Osteocyte (in vitro differentiated cells): ENCODE measurements at regions not wholly inside any gene's neighbourhood (a gene's known extent, or its start where the extent isn't known, plus 50 kb on each side); places are given as distances from the start of the nearest gene placed in this dataset.

Experiments used
- DNase-seq: peaks from one replicate; pipeline ENCODE4 v3.0.0; 2021; ENCODE audit warnings: mixed read lengths; ENCODE audit not compliant: unreplicated experiment; ENCODE audit errors: extremely low spot score
- H3K27ac Mint-ChIP-seq: one replicate; pipeline ENCODE4 v1.8.0; 2021; ENCODE audit warnings: mild to moderate bottlenecking, mixed read lengths; ENCODE audit not compliant: unreplicated experiment
- H3K27me3 Mint-ChIP-seq: one replicate; pipeline ENCODE4 v1.8.0; 2021; ENCODE audit warnings: mixed read lengths; ENCODE audit not compliant: unreplicated experiment
- H3K36me3 Mint-ChIP-seq: one replicate; pipeline ENCODE4 v1.8.0; 2021; ENCODE audit warnings: mixed read lengths; ENCODE audit not compliant: unreplicated experiment
- H3K4me1 Mint-ChIP-seq: one replicate; pipeline ENCODE4 v1.8.0; 2021; ENCODE audit warnings: mixed read lengths; ENCODE audit not compliant: unreplicated experiment
- H3K4me3 Mint-ChIP-seq: one replicate; pipeline ENCODE4 v1.8.0; 2021; ENCODE audit warnings: mild to moderate bottlenecking, moderate library complexity, mixed read lengths; ENCODE audit not compliant: unreplicated experiment
- H3K9me3 Mint-ChIP-seq: one replicate; pipeline ENCODE4 v1.8.0; 2021; ENCODE audit warnings: mixed read lengths; ENCODE audit not compliant: unreplicated experiment
- TF ChIP-seq, protein P1 (sequence below): fragments of 200-600 bp; sonication (generic); IDR thresholded peaks from 2 replicates; pipeline ENCODE4 v1.5.0; 2021; ENCODE audit warnings: antibody characterized with exemption, mild to moderate bottlenecking, moderate library complexity

GRCh38 chr5:116703328-116703727 is 128.7 kb upstream of the SEMA6A start:
- H3K4me3 Mint-ChIP-seq = no peak overlapping the region
- no peak for DNase-seq
- H3K4me1 Mint-ChIP-seq = no peaks in the 10 kb centered on the region
- no peaks in the 10 kb centered on the region for H3K9me3 Mint-ChIP-seq
- H3K36me3 Mint-ChIP-seq = no peaks in the 10 kb centered on the region
- H3K27me3 Mint-ChIP-seq = no peaks in the 10 kb centered on the region
- H3K27ac Mint-ChIP-seq = no peak overlapping the region
- TF ChIP-seq, protein P1, sequence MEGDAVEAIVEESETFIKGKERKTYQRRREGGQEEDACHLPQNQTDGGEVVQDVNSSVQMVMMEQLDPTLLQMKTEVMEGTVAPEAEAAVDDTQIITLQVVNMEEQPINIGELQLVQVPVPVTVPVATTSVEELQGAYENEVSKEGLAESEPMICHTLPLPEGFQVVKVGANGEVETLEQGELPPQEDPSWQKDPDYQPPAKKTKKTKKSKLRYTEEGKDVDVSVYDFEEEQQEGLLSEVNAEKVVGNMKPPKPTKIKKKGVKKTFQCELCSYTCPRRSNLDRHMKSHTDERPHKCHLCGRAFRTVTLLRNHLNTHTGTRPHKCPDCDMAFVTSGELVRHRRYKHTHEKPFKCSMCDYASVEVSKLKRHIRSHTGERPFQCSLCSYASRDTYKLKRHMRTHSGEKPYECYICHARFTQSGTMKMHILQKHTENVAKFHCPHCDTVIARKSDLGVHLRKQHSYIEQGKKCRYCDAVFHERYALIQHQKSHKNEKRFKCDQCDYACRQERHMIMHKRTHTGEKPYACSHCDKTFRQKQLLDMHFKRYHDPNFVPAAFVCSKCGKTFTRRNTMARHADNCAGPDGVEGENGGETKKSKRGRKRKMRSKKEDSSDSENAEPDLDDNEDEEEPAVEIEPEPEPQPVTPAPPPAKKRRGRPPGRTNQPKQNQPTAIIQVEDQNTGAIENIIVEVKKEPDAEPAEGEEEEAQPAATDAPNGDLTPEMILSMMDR = no peak

GRCh38 chr5:116702776-116703175 is 128.2 kb upstream of the SEMA6A start:
- H3K4me3 Mint-ChIP-seq = no peak overlapping the region
- H3K4me1 Mint-ChIP-seq = no peaks in the 10 kb centered on the region
- no peak for DNase-seq
- no peaks in the 10 kb centered on the region for H3K36me3 Mint-ChIP-seq
- H3K9me3 Mint-ChIP-seq = no peaks in the 10 kb centered on the region
- H3K27me3 Mint-ChIP-seq = no peaks in the 10 kb centered on the region
- TF ChIP-seq, protein P1 = no peak
- H3K27ac Mint-ChIP-seq = no peak overlapping the region

DNA sequence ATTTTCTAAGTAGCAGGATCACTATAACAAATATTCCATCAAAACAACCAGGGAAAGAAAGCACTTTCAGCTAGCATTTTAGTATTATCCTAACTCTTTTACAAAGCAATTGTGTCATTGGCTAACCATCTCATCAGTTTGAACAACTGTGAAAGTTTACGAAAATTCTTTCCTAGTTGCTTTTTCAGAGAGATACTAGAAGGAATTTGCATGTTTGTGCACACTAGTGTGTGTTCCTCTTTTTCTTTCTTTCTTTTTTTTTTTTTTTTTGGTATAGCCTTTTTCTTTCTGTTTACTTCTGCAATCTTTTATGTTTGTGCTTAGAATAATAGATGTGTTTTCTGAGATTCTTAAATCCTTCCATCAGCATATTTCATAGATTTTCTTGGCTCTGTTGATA is 124.7 kb upstream of the SEMA6A start:
- H3K36me3 Mint-ChIP-seq = no peaks in the 10 kb centered on the region

GRCh38 chr5:116696366-116696765 is 121.7 kb upstream of the SEMA6A start:
- H3K27ac Mint-ChIP-seq = no peak overlapping the region
- no peak overlapping the region for H3K4me3 Mint-ChIP-seq
- peaks cover 3% of the 10 kb centered on the region for H3K4me1 Mint-ChIP-seq
- H3K9me3 Mint-ChIP-seq = peaks cover 3% of the 10 kb centered on the region
- no peak for DNase-seq
- no peaks in the 10 kb centered on the region for H3K27me3 Mint-ChIP-seq
- TF ChIP-seq, protein P1 = no peak
- no peaks in the 10 kb centered on the region for H3K36me3 Mint-ChIP-seq

More for the DNA sequence above, 124.7 kb upstream of the SEMA6A start:
- TF ChIP-seq, protein P1 = no peak
- no peak overlapping the region for H3K27ac Mint-ChIP-seq
- H3K4me1 Mint-ChIP-seq = peaks cover 3% of the 10 kb centered on the region
- H3K27me3 Mint-ChIP-seq = no peaks in the 10 kb centered on the region
- H3K4me3 Mint-ChIP-seq = no peak overlapping the region
- no peak for DNase-seq
- peaks cover 3% of the 10 kb centered on the region for H3K9me3 Mint-ChIP-seq

DNA sequence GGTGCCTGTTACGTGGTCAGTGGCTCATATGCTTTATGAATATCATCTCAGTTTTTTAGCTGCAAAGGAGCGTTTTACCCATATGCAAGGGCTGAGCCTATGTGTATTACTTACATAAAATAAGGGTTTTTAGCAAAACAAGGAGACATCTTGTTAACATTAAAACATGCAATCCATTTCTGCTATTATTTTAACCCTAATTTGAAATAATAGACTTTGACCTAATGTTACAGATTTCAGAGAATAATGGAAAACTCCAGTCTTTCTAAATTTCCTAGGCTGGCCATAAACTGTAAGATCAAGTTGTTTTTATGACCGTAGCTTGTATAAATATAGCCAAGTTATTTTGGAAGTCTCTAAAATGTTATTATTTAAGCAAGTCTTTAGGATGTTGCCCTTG is 121.1 kb upstream of the SEMA6A start:
- Mint-ChIP-seq H3K27ac (no peak overlapping the region), H3K4me1 (peaks cover 3% of the 10 kb centered on the region), H3K4me3 (no peak overlapping the region), H3K9me3 (peaks cover 3% of the 10 kb centered on the region), H3K36me3 (no peaks in the 10 kb centered on the region), H3K27me3 (no peaks in the 10 kb centered on the region)
- no peak for DNase-seq
- TF ChIP-seq, protein P1 = no peak
